HG02588 (cell line): ENCODE measurements at regions not wholly inside any gene's neighbourhood (a gene's known extent, or its start where the extent isn't known, plus 50 kb on each side); places are given as distances from the start of the nearest gene placed in this dataset.
A peak's percentile ranks its signal among the peaks of the same experiment; 100 is the strongest.
"Not testable (repeated sequence)": the region's sequence is repeated elsewhere in the genome, so short reads cannot be mapped to it uniquely, and the experiment has no call there.

Experiments used
- ATAC-seq: cut with Tn5 transposase; IDR thresholded peaks from one replicate; pipeline ENCODE4 v1.9.1; 2021; ENCODE audit warnings: mild to moderate bottlenecking, moderate library complexity; ENCODE audit not compliant: unreplicated experiment

- ATAC-seq, result no peak
Observed at GRCh38 chr2:195471163-195471562, 185.9 kb upstream of the SLC39A10 start.

GRCh38 chr2:195470622-195471021, 186.4 kb upstream of the SLC39A10 start:
- ATAC-seq, result no peak

- ATAC-seq, result peak; percentile 78
Observed at GRCh38 chr2:195468771-195469170, 188.3 kb upstream of the SLC39A10 start.

- ATAC-seq, result no peak
Observed at GRCh38 chr2:195466427-195466826, 190.6 kb upstream of the SLC39A10 start.

DNA sequence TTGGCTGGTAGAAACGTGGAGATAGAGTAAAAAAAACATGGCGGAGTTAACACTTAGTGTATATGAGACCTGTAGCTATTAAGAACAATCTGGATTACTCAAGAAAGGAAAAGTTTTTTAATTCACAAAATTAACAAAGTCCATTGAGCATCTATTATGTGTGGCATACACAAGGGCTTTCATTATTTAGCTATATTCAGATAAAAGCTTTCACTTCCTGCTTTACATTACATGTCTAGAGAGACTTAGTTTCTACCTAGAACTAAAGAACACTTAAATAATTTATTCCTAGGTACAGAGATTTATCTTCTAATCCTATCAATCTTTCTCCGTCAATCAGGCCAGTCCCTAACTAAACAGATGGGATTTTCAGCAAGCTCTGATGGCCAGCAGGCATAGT, 196.0 kb upstream of the SLC39A10 start:
- no peak for ATAC-seq

DNA sequence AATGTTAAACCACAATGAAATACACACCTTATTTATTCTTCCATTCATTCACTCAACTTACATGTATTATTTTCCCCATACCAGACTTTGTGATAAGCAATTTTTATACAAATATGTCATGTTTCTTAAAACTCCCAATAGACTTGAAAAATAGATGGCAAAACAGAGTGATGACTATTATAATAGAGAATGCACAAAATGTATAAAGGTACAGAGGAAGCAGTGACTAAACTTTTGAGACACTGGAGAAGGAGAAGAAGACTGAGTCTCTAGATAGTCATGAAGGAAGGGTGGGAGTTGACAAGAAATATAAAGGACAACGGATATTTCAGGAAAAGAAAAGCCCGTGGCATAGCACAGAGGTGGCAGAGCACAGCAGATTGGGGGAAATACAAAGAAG, 198.1 kb upstream of the SLC39A10 start:
- no peak for ATAC-seq

DNA sequence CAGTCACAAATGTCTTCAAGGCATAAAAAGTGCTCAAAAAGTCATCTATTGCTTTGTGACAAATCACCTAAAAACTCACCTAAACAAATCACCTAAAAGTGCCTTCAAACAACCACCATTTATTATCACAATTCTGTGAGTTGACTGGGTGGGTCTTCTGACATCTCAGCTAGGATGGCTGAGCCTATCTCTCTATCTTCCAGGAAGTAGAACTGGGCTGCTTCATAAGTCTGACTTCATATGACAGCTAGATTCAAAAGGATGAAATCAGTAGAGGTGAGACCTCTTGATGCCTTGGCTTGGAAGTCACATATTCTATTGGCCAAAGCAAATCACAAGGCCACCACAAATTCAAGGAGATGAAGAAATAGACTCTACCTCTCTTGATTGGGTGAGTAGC, 199.2 kb upstream of the SLC39A10 start:
- ATAC-seq, result no peak

- no peak for ATAC-seq
Observed at GRCh38 chr2:195456771-195457170, 200.3 kb upstream of the SLC39A10 start.

- no peak for ATAC-seq
Observed at GRCh38 chr2:195451160-195451559, 205.9 kb upstream of the SLC39A10 start.

- ATAC-seq, result no peak
Observed at GRCh38 chr2:195450552-195451113, 206.4 kb upstream of the SLC39A10 start.

DNA sequence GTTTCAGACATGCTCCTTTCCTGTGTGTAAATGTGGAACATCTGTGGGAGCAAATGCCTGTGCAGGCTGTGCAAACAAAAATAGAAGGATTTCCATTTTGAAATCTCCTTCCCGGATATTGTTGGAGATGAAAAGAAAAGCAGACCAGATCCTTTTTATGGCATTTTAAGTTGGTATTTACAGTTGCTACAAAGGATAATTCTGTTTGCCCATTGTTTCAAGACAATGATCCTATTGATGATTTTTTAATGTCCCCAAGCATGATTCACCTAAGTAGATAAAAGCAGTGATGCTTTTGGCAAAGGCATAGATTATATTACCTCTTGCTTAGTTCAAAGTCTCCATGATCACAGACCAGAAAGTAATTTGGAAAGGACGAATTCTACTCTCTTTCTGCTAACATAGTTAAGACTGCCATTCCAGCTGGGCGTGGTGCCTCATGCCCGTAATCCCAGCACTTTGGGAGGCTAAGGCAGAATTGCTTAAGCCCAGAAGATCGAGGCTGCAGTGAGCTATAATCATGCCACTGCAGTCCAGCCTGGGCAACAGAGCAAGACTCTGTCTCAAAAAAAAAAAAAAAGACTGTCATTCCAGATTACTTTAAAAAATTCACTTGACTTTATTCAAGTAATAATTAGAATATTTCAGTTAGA, 209.6 kb upstream of the SLC39A10 start:
- ATAC-seq, result no peak

DNA sequence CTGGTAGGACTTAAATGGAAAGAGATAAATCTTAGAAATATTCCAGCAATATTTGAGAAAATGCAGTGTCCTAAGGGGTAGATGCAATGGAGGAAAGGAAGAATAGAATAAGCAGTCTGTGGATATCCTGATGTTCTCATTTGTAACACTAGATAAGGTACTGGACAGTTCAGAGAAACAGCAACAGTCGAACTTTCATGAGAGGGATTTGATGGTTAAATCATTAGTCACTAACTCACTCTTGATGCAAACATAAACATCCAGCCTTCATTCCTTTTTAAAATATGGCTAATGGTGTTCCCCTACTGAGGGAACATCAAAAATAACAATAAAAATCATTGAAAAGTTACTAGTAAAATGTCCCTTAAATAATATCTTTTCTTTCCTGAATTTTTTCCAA, 211.4 kb upstream of the SLC39A10 start:
- no peak for ATAC-seq

- no peak for ATAC-seq
Observed at GRCh38 chr2:195443926-195444325, 213.1 kb upstream of the SLC39A10 start.

DNA sequence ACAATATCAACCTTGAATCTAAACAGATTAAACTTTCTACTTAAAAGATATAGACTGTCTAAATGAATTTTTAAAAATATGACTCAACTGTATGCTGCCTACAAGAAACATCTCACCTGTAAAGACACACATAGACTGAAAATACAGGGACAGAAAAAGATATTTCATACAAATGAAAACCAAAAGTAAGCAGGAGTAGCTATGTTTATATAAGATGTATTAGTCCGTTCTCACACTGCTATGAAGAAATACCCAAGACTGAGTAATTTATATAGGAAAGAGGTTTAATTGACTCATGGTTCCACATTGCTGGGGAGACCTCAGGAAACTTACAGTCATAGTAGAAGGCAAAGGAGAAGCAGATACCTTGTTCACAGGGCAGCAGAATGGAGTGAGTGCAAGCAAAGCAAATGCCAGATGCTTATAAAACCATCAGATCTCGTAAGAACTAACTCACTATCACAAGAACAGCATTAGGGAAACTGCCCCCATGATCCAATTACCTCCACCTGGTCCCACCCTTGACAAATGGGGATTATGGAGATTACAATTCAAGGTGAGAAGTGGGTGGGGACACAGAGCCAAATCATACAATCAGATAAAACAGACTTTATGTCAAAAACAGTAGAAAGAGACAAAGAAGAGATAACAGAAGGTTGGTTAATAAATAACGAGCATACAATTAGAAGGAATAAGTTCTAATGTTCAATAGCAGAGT, 214.4 kb upstream of the SLC39A10 start:
- no peak for ATAC-seq

GRCh38 chr2:195438692-195439091, 218.3 kb upstream of the SLC39A10 start:
- ATAC-seq, result no peak

GRCh38 chr2:195437521-195437920, 219.5 kb upstream of the SLC39A10 start:
- ATAC-seq, result no peak

- ATAC-seq, result no peak
Observed at GRCh38 chr2:195434346-195434745, 222.7 kb upstream of the SLC39A10 start.

DNA sequence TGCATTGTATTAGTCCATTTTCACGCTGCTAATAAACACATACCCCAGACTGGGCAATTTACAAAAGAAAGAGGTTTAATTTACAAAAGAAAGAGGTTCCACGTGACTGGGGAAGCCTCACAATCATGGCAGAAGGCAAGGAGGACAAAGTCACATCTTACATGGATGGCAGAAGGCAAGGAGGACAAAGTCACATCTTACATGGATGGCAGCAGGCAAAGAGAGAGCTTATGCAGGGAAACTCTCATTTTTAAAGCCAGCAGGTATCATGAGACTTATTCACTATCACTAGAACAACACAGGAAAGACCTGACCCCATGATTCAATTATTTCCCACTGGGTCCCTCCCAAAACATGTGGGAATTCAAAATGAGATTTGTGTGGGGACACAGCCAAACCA, 223.3 kb upstream of the SLC39A10 start:
- not testable (repeated sequence) for ATAC-seq

DNA sequence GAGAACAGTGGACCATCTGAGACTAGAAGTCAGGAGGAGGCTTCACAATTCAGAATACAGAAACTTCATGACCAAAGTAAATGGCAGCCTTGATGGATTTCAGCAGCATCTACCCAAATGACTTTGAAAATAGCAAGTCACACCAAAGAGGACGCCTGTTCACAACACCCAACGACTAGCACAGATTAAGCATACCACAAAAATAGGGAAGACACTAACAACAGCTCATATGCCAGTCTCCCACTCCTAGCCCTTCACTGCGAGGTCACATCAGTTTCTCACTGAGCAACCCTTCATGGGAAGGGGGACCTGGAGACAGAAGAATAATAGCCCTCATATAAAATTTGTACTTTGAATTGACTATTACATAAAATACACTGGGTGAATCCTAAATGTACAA, 228.4 kb upstream of the SLC39A10 start:
- ATAC-seq, result no peak

- no peak for ATAC-seq
Observed at GRCh38 chr2:195425328-195425727, 231.7 kb upstream of the SLC39A10 start.

GRCh38 chr2:195419033-195419432, 238.0 kb upstream of the SLC39A10 start:
- no peak for ATAC-seq

- ATAC-seq, result no peak
Observed at GRCh38 chr2:195414537-195415100, 242.4 kb upstream of the SLC39A10 start.
